Neural crest cell (in vitro differentiated cells): ENCODE measurements at regions not wholly inside any gene's neighbourhood (a gene's known extent, or its start where the extent isn't known, plus 50 kb on each side); places are given as distances from the start of the nearest gene placed in this dataset.

Experiments used
- DNase-seq: peaks from one replicate; pipeline ENCODE4 v3.0.0; 2021; ENCODE audit warnings: low read depth, mixed read lengths, low spot score
- H3K27ac Mint-ChIP-seq: one replicate; pipeline ENCODE4 v1.8.0; 2021; ENCODE audit warnings: mild to moderate bottlenecking, mixed read lengths; ENCODE audit not compliant: unreplicated experiment
- H3K27me3 Mint-ChIP-seq: 2 replicates; pipeline ENCODE4 v1.8.0; 2021; ENCODE audit warnings: low read depth, mild to moderate bottlenecking, mixed read lengths
- H3K36me3 Mint-ChIP-seq: 2 replicates; pipeline ENCODE4 v1.8.0; 2021; ENCODE audit warnings: low read depth, mild to moderate bottlenecking, mixed read lengths
- H3K4me1 Mint-ChIP-seq: 2 replicates; pipeline ENCODE4 v1.8.0; 2021; ENCODE audit warnings: mixed read lengths
- H3K4me3 Mint-ChIP-seq: one replicate; pipeline ENCODE4 v1.8.0; 2021; ENCODE audit warnings: mild to moderate bottlenecking, mixed read lengths
- H3K9me3 Mint-ChIP-seq: 2 replicates; pipeline ENCODE4 v1.8.0; 2021; ENCODE audit warnings: mixed read lengths
- TF ChIP-seq, protein P1 (sequence below): fragments of 200-600 bp; sonication (generic); conservative IDR thresholded peaks from 2 replicates; pipeline ENCODE4 v1.5.0; 2021; ENCODE audit warnings: antibody characterized with exemption, mild to moderate bottlenecking

DNA sequence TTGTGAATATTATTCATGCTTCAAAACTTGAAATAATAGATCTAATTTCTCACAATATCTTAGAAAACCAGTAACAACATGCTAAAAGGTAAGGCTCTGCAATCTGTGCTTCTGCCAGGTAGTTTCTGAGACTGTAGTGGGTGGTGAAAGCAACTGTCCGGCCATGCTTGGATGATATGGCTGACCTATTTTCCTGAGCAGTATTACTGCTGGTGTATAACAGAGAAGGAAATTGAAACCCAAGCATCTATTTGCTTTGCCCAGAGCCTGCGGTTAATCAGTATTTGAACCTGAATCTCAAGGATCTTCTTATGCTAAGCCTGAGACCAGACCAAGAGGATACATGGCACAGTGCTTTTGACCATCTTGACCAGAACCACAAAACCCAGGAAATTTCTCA is 563.8 kb downstream of the COL12A1 start:
- Mint-ChIP-seq H3K27me3 (no peaks in the 10 kb centered on the region), H3K9me3 (no peaks in the 10 kb centered on the region), H3K4me1 (peaks cover 8% of the 10 kb centered on the region), H3K36me3 (no peaks in the 10 kb centered on the region), H3K27ac (no peak overlapping the region), H3K4me3 (no peak overlapping the region)
- TF ChIP-seq, protein P1, sequence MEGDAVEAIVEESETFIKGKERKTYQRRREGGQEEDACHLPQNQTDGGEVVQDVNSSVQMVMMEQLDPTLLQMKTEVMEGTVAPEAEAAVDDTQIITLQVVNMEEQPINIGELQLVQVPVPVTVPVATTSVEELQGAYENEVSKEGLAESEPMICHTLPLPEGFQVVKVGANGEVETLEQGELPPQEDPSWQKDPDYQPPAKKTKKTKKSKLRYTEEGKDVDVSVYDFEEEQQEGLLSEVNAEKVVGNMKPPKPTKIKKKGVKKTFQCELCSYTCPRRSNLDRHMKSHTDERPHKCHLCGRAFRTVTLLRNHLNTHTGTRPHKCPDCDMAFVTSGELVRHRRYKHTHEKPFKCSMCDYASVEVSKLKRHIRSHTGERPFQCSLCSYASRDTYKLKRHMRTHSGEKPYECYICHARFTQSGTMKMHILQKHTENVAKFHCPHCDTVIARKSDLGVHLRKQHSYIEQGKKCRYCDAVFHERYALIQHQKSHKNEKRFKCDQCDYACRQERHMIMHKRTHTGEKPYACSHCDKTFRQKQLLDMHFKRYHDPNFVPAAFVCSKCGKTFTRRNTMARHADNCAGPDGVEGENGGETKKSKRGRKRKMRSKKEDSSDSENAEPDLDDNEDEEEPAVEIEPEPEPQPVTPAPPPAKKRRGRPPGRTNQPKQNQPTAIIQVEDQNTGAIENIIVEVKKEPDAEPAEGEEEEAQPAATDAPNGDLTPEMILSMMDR, result no peak
- DNase-seq, result no peak

DNA sequence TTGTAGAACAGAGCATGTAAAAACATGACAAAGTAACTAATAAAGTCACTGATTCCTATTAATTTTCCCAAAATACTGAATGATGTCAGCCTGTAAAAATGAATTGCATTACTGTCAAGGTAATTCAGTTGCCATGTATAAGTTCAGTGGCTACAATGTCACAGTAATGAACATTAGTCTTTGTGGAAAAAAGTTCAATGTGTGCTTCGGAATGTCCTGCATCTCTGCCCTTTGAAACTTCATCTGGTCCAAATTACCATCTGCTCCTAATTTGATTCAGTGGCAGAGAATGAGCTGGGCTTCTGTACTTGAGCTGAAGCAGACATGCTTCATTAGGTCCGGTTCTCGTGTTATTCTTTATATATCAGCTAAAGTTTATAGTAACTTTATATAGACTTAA is 567.4 kb downstream of the COL12A1 start:
- no peak for DNase-seq
- H3K9me3 Mint-ChIP-seq, result peaks cover 3% of the 10 kb centered on the region
- H3K27ac Mint-ChIP-seq, result no peak overlapping the region
- H3K36me3 Mint-ChIP-seq, result no peaks in the 10 kb centered on the region
- H3K4me1 Mint-ChIP-seq, result no peaks in the 10 kb centered on the region
- H3K4me3 Mint-ChIP-seq, result no peak overlapping the region
- H3K27me3 Mint-ChIP-seq, result no peaks in the 10 kb centered on the region
- TF ChIP-seq, protein P1, result no peak

- H3K27me3 Mint-ChIP-seq, result no peaks in the 10 kb centered on the region
- no peak overlapping the region for H3K4me3 Mint-ChIP-seq
- H3K9me3 Mint-ChIP-seq, result peaks cover 11% of the 10 kb centered on the region
- H3K4me1 Mint-ChIP-seq, result no peaks in the 10 kb centered on the region
- DNase-seq, result no peak
- TF ChIP-seq, protein P1, result no peak
- H3K27ac Mint-ChIP-seq, result no peak overlapping the region
- H3K36me3 Mint-ChIP-seq, result peaks cover 3% of the 10 kb centered on the region
Observed at GRCh38 chr6:74632196-74632875, 573.5 kb downstream of the COL12A1 start.

- peaks cover 11% of the 10 kb centered on the region for H3K9me3 Mint-ChIP-seq
- H3K27me3 Mint-ChIP-seq, result no peaks in the 10 kb centered on the region
- H3K36me3 Mint-ChIP-seq, result peaks cover 3% of the 10 kb centered on the region
- no peak for DNase-seq
- no peak overlapping the region for H3K4me3 Mint-ChIP-seq
- TF ChIP-seq, protein P1, result no peak
- H3K27ac Mint-ChIP-seq, result no peak overlapping the region
- no peaks in the 10 kb centered on the region for H3K4me1 Mint-ChIP-seq
Observed at GRCh38 chr6:74631564-74631963, 574.3 kb downstream of the COL12A1 start.

GRCh38 chr6:74626288-74626687 is 579.6 kb downstream of the COL12A1 start:
- Mint-ChIP-seq H3K9me3 (peaks cover 22% of the 10 kb centered on the region), H3K4me1 (no peaks in the 10 kb centered on the region), H3K4me3 (no peak overlapping the region), H3K27ac (no peak overlapping the region), H3K27me3 (no peaks in the 10 kb centered on the region), H3K36me3 (peaks cover 15% of the 10 kb centered on the region)
- TF ChIP-seq, protein P1, result no peak
- no peak for DNase-seq
